ENCODE measurements at regions not wholly inside any gene's neighbourhood (a gene's known extent, or its start where the extent isn't known, plus 50 kb on each side); places are given as distances from the start of the nearest gene placed in this dataset.

- DNase-seq (ENCODE audit: low spot score), result no peak
- H3K27me3 ChIP-seq, result no peaks in the 10 kb centered on the region
- no peaks in the 10 kb centered on the region for H3K9me3 ChIP-seq (ENCODE audit: low read depth)
- no peak overlapping the region for H3K4me2 ChIP-seq
- TF ChIP-seq CTCF (IDR thresholded peaks at IDR 0.05; ENCODE audit: poor library complexity), result no peak
- TF ChIP-seq EZH2phosphoT487 (IDR thresholded peaks at IDR 0.05; ENCODE audit: low read depth, severe bottlenecking, unreplicated experiment), result no peak
- no peak for TF ChIP-seq EZH2 (IDR thresholded peaks at IDR 0.05; ENCODE audit: borderline replicate concordance)
- no peaks in the 10 kb centered on the region for H3K79me2 ChIP-seq
- no peaks in the 10 kb centered on the region for H3K9me2 ChIP-seq (replicated peaks; ENCODE audit: insufficient read depth)
- no peaks in the 10 kb centered on the region for H4K20me1 ChIP-seq (ENCODE audit: insufficient read depth, poor library complexity, severe bottlenecking)
- no peak overlapping the region for H2AFZ ChIP-seq
- no peak overlapping the region for H3K4me3 ChIP-seq
- H3K4me1 ChIP-seq (ENCODE audit: insufficient read depth), result no peaks in the 10 kb centered on the region
- no peaks in the 10 kb centered on the region for H3K36me3 ChIP-seq (replicated peaks; ENCODE audit: insufficient read depth, low read depth)
- 92% methylated on average over 2 of the region's 2 CpGs for WGBS (ENCODE audit: low lambda C conversion rate, missing lambda C conversion rate)
- H3K27ac ChIP-seq, result no peak overlapping the region
Observed at GRCh38 chr7:79854621-79855020, 280.0 kb upstream of the GNAI1 start.

- Histone ChIP-seq H3K9me2 (replicated peaks; ENCODE audit: insufficient read depth) (no peaks in the 10 kb centered on the region), H3K36me3 (replicated peaks; ENCODE audit: insufficient read depth, low read depth) (no peaks in the 10 kb centered on the region), H4K20me1 (ENCODE audit: insufficient read depth, poor library complexity, severe bottlenecking) (no peaks in the 10 kb centered on the region), H3K79me2 (no peaks in the 10 kb centered on the region), H3K9me3 (ENCODE audit: low read depth) (no peaks in the 10 kb centered on the region), H3K4me1 (ENCODE audit: insufficient read depth) (no peaks in the 10 kb centered on the region), H3K27ac (no peak overlapping the region), H3K4me2 (no peak overlapping the region), H3K4me3 (no peak overlapping the region), H2AFZ (no peak overlapping the region), H3K27me3 (no peaks in the 10 kb centered on the region)
- 87% methylated on average over 1 of the region's 1 CpG for WGBS (ENCODE audit: low lambda C conversion rate, missing lambda C conversion rate)
- DNase-seq (ENCODE audit: low spot score), result no peak
- TF ChIP-seq EZH2phosphoT487 (IDR thresholded peaks at IDR 0.05; ENCODE audit: low read depth, severe bottlenecking, unreplicated experiment) (no peak), CTCF (IDR thresholded peaks at IDR 0.05; ENCODE audit: poor library complexity) (no peak), EZH2 (IDR thresholded peaks at IDR 0.05; ENCODE audit: borderline replicate concordance) (no peak)
Observed at GRCh38 chr7:79837915-79838314, 296.7 kb upstream of the GNAI1 start.

- H3K27ac ChIP-seq, result no peak overlapping the region
- DNase-seq (ENCODE audit: low spot score), result no peak
- no peaks in the 10 kb centered on the region for H4K20me1 ChIP-seq (ENCODE audit: insufficient read depth, poor library complexity, severe bottlenecking)
- no peaks in the 10 kb centered on the region for H3K9me2 ChIP-seq (replicated peaks; ENCODE audit: insufficient read depth)
- 74% methylated on average over 1 of the region's 1 CpG for WGBS (ENCODE audit: low lambda C conversion rate, missing lambda C conversion rate)
- H3K4me2 ChIP-seq, result no peak overlapping the region
- H3K9me3 ChIP-seq (ENCODE audit: low read depth), result no peaks in the 10 kb centered on the region
- H2AFZ ChIP-seq, result no peak overlapping the region
- TF ChIP-seq CTCF (IDR thresholded peaks at IDR 0.05; ENCODE audit: poor library complexity), result no peak
- no peak for TF ChIP-seq EZH2 (IDR thresholded peaks at IDR 0.05; ENCODE audit: borderline replicate concordance)
- no peak for TF ChIP-seq EZH2phosphoT487 (IDR thresholded peaks at IDR 0.05; ENCODE audit: low read depth, severe bottlenecking, unreplicated experiment)
- H3K4me1 ChIP-seq (ENCODE audit: insufficient read depth), result no peaks in the 10 kb centered on the region
- H3K79me2 ChIP-seq, result no peaks in the 10 kb centered on the region
- H3K4me3 ChIP-seq, result no peak overlapping the region
- no peaks in the 10 kb centered on the region for H3K27me3 ChIP-seq
- H3K36me3 ChIP-seq (replicated peaks; ENCODE audit: insufficient read depth, low read depth), result no peaks in the 10 kb centered on the region
Observed at GRCh38 chr7:79833616-79834015, 301.0 kb upstream of the GNAI1 start.

- no peaks in the 10 kb centered on the region for H3K4me1 ChIP-seq (ENCODE audit: insufficient read depth)
- H3K4me2 ChIP-seq, result no peak overlapping the region
- no peak overlapping the region for H3K4me3 ChIP-seq
- H3K27me3 ChIP-seq, result no peaks in the 10 kb centered on the region
- no peak for DNase-seq (ENCODE audit: low spot score)
- H3K27ac ChIP-seq, result no peak overlapping the region
- H2AFZ ChIP-seq, result no peak overlapping the region
- no peaks in the 10 kb centered on the region for H3K9me2 ChIP-seq (replicated peaks; ENCODE audit: insufficient read depth)
- TF ChIP-seq CTCF (IDR thresholded peaks at IDR 0.05; ENCODE audit: poor library complexity) (no peak), EZH2phosphoT487 (IDR thresholded peaks at IDR 0.05; ENCODE audit: low read depth, severe bottlenecking, unreplicated experiment) (no peak), EZH2 (IDR thresholded peaks at IDR 0.05; ENCODE audit: borderline replicate concordance) (no peak)
- no peaks in the 10 kb centered on the region for H3K9me3 ChIP-seq (ENCODE audit: low read depth)
- no peaks in the 10 kb centered on the region for H3K36me3 ChIP-seq (replicated peaks; ENCODE audit: insufficient read depth, low read depth)
- H4K20me1 ChIP-seq (ENCODE audit: insufficient read depth, poor library complexity, severe bottlenecking), result no peaks in the 10 kb centered on the region
- H3K79me2 ChIP-seq, result no peaks in the 10 kb centered on the region
Observed at GRCh38 chr7:79828866-79829265, 305.8 kb upstream of the GNAI1 start.

Measured in hepatocyte (in vitro differentiated cells).